ENCODE measurements at regions not wholly inside any gene's neighbourhood (a gene's known extent, or its start where the extent isn't known, plus 50 kb on each side); places are given as distances from the start of the nearest gene placed in this dataset.
A peak's percentile ranks its signal among the peaks of the same experiment; 100 is the strongest.

DNA sequence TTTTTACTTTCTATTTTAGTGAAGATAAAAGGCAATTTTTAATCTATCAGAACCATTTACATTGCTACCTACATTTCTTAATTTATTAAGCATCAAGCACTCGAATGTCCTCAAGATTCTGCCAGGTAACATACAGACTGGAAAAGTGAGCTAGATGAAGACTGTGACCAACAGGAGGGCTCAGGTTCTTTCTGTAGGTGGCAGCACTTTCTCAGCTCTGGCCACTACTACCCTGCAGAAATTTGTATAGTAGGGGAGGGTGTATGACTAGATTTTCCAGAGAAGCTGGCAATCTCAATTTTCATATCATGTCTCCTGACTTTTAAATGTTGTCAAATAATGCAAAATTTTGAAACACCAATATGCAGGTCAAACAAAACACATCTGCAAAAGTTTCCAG lies 165.0 kb upstream of the SUCLG2 start:
- TF ChIP-seq CTCF (IDR thresholded peaks at IDR 0.05; ENCODE audit: low read length) = peak; percentile 42; the same call in 1 of the 2 replicates
- TF ChIP-seq EZH2 (IDR thresholded peaks at IDR 0.05; ENCODE audit: borderline replicate concordance, low read length) = no peak

All from OCI-LY1 (cell line).